Stimulated activated CD8-positive, alpha-beta memory T cell treated with anti-CD3 and anti-CD28 coated beads, Interleukin-15, amount 100 ng/mL, for 4 hours (primary cell): ENCODE measurements at regions not wholly inside any gene's neighbourhood (a gene's known extent, or its start where the extent isn't known, plus 50 kb on each side); places are given as distances from the start of the nearest gene placed in this dataset.

Source experiments
- DNase-seq, 2 donors: peaks; one replicate each; pipeline ENCODE4 v3.0.0-alpha.2; 2020; ENCODE audit warnings: low read depth in 2 of 2

DNA sequence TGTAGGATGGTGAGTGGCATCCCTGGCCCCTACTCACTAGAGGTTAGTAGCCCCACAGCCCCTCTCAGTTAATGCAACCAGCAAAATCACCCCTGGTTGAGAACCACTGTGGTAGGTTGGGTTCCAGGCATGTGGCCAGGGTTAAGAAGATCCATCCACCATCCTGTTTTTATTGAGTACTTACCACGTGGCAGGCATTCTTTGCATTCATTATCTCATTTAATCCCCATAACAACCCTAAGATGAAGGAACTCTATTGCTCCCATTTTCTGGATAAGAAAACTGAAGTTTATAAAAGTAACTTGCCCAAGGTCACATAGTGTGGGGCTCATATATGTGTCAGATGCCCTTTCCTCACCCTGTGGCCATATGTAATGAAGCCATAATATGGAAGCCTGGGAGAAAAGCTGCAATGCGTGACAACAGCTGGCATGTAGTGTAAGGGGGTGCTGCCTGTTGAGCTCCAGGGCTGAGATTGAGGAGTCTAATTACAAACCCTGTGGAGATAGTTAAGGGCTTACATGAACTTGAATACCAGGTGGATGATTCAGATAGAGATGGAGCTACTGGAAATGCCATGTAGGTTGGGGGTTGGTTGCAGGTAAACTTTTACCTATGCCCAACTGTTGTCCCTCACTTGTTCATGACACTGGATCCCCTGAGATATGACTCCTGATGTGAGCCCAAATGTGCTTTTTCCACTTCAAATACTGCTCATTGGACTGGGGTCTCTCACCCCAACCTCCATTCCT lies 100.2 kb upstream of the PGRMC2 start:
- no peak for DNase-seq

- no peak for DNase-seq
Measured at GRCh38 chr4:128386761-128387599, 99.4 kb upstream of the PGRMC2 start.

DNA sequence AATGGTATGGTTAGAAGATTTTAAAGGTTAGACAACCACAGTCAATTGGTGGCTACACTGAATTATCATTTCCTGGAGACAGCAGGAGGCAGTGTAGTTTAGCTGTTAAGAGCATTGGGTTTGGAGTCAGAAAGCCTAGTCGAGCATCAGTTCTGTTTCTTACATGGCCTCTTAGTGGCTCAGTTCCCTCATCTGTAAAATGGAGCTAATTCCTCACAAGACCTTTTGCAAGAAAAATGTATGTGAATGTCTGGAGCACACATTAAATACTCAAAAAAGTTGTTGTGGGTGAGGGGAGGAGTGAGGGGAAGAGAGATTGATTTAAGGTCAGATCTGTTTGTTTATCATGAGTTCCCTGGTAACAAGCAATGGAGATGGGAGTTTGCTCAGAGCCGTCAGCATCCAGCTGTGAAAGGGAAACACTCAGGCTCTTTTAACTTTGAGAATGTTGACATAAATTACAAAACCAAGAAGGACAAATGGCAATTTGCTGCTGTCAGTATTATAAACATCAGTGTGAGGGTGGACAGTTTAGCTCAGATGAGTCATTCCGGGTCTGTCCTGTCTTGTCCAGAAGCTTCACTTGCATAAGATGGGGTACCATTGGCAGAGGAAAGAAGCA lies 98.2 kb upstream of the PGRMC2 start:
- DNase-seq: no peak

DNA sequence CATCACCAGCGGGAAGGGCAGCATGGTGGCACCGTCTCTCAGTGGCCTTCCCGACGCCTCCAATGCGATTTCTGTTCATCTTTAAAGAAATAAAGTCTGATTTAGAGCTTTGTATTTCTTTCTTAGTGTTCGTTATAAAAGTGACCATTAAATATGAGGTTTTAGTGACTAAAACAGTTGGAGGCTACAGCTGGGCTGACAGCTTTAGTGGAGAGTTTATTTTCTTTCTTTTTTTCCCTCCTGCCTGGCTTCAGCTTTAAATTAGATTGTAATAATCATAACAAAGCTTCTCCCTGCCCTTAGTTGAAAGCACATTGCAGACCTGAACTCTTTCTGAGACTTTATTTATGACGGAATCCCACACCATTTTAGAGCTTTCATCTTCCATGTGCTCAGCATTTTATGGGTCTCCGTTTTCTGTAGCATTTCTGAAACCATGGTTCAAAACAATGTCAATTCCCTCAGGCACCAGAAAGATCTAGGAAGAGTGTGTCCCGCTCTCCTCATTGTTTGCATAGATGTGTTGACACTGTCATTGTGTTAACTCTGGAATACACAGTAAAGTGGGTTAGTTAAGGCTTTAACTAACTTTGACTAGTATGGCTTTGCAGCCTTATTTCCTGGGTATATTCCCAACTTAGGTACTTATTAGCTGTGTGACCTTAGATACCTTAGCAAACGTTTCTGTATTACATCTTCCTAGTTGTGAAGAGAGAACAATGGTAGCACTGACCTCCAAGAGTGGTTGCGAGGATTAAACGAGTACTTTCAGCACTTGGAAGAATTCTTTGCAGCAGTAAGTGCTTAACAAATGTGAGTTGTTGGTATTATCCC lies 97.4 kb upstream of the PGRMC2 start:
- DNase-seq: no peak

- no peak for DNase-seq
Measured at GRCh38 chr4:128384091-128384520, 96.5 kb upstream of the PGRMC2 start.

- no peak for DNase-seq
Measured at GRCh38 chr4:128381748-128382559, 94.3 kb upstream of the PGRMC2 start.

- no peak for DNase-seq
Measured at GRCh38 chr4:128380306-128380705, 92.7 kb upstream of the PGRMC2 start.

DNA sequence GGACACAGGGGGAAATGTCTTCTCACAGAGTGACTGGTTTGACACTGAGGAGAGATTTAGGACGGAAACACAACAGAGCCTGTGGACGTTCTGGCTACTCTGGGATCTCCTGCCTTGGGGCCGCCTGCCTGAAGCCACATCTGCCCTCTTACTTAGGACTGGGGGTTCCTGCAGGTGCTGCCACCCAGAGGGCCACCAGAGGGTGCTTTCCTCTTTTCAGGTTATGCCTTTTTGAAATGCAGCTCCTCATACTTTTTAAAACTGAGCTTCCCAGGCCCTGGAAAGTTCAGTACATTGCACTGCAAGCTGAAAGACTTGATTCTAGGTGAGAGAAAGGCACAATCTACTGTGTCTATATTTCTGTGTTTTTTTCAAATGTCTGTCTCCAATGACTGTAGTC lies 92.2 kb upstream of the PGRMC2 start:
- DNase-seq: no peak

DNA sequence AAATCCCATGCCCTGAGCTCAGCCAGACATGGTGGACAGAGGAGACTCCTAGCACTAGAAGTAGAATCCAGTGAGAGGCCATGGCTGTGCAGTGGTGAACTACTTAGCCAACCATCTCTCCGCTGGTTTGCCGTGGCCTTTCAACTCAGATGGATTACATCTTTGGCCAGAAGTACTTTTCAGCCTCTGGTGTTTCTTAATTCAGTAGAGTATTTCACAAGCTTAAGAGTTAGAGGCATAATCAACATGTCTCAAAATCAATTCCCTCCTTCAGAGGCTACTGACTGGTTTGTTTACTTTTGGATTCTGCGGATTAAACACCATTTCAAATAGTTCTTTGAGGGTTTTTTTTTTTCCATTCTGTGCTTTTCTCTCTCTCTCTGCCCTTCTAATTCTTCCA lies 91.1 kb upstream of the PGRMC2 start:
- no peak for DNase-seq

DNA sequence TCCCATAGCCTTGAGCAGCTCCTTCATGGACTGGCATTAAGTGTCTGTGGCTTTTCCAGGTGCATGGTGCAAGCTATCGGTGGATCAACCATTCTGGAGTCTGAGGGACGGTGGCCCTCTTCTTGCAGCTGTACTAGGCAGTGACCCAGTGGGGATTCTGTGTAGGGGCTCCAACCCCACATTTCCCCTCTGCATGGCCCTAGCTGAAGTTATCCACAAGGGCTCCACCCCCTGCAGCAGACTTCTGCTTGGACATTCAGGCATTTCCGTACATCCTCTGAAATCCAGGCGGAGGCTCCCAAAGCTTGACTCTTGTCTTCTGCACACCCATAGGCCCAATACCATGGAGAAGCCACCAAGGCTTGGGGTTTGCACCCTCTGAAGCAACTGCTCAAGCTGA lies 89.3 kb upstream of the PGRMC2 start:
- no peak for DNase-seq

DNA sequence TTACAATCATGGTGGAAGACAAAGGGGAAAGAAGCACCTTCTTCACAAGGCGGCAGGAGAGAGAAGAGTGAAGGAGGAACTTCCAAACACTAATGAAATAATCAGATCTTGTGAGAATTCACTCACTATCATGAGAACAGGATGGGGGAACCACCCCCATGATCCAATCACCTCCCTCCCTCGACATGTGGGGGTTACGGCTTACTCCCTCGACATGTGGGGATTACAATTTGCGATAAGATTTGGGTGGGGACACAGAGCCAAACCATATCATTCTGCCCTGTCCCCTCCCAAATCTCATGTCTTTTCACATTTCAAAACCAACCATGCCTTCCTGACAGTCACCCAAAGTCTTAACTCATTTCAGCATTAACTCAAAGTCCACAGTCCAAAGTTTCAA lies 88.7 kb upstream of the PGRMC2 start:
- no peak for DNase-seq

- no peak for DNase-seq
Measured at GRCh38 chr4:128373628-128374027, 86.0 kb upstream of the PGRMC2 start.

DNA sequence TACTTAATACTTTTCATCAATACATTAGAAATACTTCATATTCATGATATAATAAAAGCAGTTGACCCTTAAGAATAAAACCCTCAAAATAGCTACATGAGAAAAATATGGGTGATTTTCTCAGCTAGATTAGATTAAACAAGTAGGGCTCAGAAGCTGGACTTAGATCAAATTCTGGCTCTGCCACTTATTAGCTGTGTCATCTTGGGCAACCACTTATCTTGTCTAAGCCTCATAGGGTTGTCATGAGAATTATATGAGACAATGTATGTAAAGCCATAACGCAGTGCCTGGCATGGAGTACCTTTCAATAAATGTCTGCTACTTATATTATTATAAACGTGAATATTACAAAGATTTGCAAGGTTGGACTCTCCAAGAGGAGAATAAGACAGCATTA lies 84.3 kb upstream of the PGRMC2 start:
- no peak for DNase-seq

GRCh38 chr4:128371001-128371777 lies 83.6 kb upstream of the PGRMC2 start:
- no peak for DNase-seq

GRCh38 chr4:128366212-128366611 lies 78.6 kb upstream of the PGRMC2 start:
- DNase-seq: no peak

DNA sequence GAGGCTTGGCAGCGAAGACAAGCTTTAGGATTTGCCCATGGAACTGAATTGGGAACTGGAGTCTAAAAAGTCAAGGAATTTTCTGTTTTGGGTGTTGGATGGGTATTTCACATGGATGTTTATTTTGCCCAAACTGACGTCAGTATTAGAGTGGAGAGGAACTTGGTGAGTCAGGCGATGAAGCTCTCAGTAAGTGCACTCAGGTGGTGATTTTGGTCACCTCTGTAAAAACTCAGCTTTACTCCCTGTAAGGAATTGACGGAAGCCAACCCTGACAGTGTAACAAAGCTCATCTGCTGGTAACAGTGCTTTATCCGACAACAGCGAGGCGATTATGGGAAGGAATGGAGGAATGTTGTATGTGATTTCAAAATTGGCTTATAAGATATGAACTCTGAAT lies 77.0 kb upstream of the PGRMC2 start:
- DNase-seq: no peak

DNA sequence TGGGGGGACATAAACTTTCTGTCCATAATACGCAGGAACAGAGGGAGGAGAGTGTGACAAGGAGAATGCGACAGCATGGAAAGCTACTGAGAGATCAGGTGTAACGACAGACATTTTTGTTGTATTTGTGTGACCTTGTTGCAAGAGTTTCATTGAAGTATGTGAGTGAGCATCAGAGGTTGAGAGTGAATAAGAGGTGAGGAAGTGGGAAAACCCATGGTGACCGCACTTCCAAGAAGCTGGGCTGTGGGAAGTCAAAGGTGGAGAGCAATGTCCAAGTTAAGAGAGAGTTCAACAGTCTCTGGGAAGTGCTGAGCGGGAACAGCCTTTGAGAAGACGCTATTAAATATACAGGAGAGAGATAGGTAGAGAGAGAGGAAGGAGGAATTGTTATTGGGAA lies 76.4 kb upstream of the PGRMC2 start:
- DNase-seq: no peak

DNA sequence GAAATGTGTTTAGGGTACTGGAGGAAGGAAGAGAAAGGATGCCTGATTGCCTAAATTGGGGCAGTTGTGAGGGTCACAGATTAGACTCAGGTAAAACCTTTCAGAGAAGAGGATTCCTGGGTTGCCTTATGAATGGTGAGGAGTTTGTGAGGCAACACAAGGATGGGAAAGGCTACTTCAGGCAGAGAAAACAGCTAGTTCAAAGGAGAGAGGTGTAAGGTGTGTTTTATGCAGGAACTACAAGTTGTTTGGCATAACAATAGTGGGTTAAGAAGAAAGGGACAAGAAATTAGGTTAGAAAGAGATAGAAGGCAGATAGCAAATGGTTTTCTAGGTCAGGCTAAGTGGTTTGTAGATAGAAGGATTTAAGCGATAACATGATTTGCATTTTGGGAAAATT lies 75.1 kb upstream of the PGRMC2 start:
- no peak for DNase-seq

GRCh38 chr4:128359422-128359821 lies 71.8 kb upstream of the PGRMC2 start:
- DNase-seq: no peak

- no peak for DNase-seq
Measured at GRCh38 chr4:128358913-128359279, 71.3 kb upstream of the PGRMC2 start.
